ENCODE measurements at regions not wholly inside any gene's neighbourhood (a gene's known extent, or its start where the extent isn't known, plus 50 kb on each side); places are given as distances from the start of the nearest gene placed in this dataset.

- TF ChIP-seq POLR2AphosphoS5 (IDR thresholded peaks at IDR 0.05; ENCODE audit: low read depth, low read length) (no peak), POLR2A (IDR thresholded peaks at IDR 0.05; ENCODE audit: low read depth, low read length) (no peak)
These were observed 498.3 kb downstream of the RIT2 start for GRCh38 chr18:42617221-42617620.

All from GM12892 (cell line).